ENCODE measurements at regions not wholly inside any gene's neighbourhood (a gene's known extent, or its start where the extent isn't known, plus 50 kb on each side); places are given as distances from the start of the nearest gene placed in this dataset.

DNA sequence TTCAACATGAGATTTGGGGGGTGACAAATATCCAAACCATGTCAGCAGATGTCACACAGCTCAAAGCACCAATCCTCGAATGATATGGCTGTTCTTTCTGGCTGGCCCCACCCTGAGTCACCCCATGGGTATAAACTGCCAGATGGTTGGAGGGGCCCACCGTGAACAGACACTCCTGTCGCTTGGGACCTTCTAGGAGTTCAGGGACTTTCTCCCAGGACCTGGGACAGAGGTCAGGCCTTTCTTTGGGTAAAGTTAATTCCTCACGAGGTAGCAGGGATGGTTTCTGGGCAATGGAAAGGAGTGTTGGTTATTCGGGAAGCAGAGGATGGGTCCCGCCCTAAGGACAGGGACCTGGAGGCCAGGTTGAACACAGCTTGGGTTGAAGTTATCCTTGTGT, 262.0 kb downstream of the ACTR3B start:
- no peak overlapping the region for H3K4me3 ChIP-seq (ENCODE audit: low read depth, low read length)
- no peak for DNase-seq (ENCODE audit: low read depth)
- TF ChIP-seq, protein P1, sequence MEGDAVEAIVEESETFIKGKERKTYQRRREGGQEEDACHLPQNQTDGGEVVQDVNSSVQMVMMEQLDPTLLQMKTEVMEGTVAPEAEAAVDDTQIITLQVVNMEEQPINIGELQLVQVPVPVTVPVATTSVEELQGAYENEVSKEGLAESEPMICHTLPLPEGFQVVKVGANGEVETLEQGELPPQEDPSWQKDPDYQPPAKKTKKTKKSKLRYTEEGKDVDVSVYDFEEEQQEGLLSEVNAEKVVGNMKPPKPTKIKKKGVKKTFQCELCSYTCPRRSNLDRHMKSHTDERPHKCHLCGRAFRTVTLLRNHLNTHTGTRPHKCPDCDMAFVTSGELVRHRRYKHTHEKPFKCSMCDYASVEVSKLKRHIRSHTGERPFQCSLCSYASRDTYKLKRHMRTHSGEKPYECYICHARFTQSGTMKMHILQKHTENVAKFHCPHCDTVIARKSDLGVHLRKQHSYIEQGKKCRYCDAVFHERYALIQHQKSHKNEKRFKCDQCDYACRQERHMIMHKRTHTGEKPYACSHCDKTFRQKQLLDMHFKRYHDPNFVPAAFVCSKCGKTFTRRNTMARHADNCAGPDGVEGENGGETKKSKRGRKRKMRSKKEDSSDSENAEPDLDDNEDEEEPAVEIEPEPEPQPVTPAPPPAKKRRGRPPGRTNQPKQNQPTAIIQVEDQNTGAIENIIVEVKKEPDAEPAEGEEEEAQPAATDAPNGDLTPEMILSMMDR (conservative IDR thresholded peaks at IDR 0.05; ENCODE audit: low read depth, low read length), result no peak

DNA sequence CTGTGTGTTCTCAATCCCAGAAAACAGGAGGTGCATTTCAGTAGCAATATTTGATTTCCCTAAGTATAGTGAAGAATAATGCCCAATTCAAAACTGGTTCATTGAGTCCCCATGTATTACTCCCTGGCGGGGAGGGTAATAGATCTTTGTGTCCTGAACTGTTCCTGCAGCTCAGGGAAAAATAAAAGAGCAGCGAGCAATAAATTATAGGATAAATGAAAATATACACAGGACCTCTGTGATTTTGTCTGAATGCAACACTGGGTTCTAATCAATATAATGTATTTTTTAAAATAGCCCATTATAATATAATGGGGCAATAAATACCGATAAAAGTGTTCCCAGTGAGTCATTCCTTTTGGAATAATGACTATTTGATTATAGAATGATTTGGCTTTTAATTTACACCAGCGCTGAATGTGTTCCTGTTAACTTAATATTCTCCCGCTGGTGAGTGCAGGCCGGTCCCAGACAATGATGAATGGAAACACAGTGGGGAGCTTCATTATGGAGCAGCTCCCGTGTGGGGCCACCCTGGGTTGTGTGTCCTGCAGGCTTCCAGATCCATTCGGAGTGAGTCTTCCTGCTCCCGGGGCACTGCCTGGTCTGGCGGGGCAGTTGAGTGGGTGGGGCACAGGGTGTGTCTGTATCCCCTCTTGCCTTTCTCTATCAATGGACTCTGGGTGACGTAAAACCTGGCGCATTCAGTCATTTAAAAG, 263.1 kb downstream of the ACTR3B start:
- DNase-seq (ENCODE audit: low read depth), result no peak
- TF ChIP-seq, protein P1 (conservative IDR thresholded peaks at IDR 0.05; ENCODE audit: low read depth, low read length), result no peak
- no peak overlapping the region for H3K4me3 ChIP-seq (ENCODE audit: low read depth, low read length)

DNA sequence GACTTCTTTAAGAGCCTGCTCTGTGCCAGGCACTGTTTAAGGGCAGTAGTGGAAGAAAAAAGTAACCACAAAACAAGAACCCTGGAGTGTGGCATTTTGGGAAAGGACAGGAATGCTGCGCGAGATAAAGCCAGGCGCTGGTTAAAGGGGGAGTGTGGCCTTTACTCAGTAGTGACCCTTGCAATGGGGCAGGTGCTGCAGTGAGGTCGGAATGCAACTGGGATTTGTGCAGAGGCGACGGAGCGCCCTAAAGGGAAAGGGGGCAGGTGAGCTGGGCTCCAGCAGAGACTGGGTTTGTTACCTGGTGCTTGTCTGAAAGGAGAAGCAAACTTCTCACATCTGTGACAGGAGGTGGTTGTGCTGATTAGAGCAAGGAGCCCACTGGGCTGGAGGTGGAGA, 263.6 kb downstream of the ACTR3B start:
- no peak for DNase-seq (ENCODE audit: low read depth)
- TF ChIP-seq, protein P1 (conservative IDR thresholded peaks at IDR 0.05; ENCODE audit: low read depth, low read length), result no peak

DNA sequence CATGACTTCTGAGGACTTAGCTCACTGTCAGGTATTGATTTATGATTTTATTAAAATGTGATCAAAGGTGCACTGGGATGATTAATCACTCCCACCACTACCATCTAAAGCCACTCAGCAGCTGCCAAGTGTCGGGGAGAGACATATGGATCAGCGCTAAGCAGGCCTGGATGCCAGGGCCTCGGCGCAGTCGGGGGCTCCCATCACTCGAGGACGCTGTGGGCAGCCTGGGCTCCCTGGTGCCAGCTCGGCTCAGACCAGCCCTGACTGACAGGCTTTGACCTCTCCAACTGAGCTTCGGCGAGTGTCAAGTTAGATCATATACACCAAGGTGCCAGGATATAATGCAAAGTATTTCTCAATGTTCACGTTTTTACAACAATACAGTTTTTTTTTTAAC, 267.7 kb downstream of the ACTR3B start:
- no peak overlapping the region for H3K4me3 ChIP-seq (ENCODE audit: low read depth, low read length)
- TF ChIP-seq, protein P1 (conservative IDR thresholded peaks at IDR 0.05; ENCODE audit: low read depth, low read length), result no peak

More for the DNA sequence above, 263.6 kb downstream of the ACTR3B start:
- no peak overlapping the region for H3K4me3 ChIP-seq (ENCODE audit: low read depth, low read length)

DNA sequence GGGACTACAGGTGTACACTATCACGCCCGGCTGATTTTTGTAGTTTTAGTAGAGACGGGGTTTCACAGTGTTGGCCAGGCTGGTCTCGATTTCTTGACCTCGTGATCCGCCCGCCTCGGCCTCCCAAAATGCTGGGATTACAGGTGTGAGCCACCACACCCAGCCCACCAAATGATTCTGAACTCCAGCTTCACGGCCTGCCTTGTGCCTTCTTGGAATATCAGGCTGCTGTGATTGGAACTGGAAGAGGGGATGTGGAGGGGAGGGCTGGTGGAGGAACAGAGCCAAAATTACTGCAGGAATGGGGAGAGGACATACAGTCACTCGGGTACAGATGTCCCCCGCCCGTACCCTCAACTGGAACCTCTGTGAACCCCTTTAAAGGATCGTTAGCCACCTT, 268.4 kb downstream of the ACTR3B start:
- DNase-seq (ENCODE audit: low read depth), result no peak
- TF ChIP-seq, protein P1 (conservative IDR thresholded peaks at IDR 0.05; ENCODE audit: low read depth, low read length), result no peak
- no peak overlapping the region for H3K4me3 ChIP-seq (ENCODE audit: low read depth, low read length)

More for the DNA sequence above, 267.7 kb downstream of the ACTR3B start:
- DNase-seq (ENCODE audit: low read depth), result no peak

DNA sequence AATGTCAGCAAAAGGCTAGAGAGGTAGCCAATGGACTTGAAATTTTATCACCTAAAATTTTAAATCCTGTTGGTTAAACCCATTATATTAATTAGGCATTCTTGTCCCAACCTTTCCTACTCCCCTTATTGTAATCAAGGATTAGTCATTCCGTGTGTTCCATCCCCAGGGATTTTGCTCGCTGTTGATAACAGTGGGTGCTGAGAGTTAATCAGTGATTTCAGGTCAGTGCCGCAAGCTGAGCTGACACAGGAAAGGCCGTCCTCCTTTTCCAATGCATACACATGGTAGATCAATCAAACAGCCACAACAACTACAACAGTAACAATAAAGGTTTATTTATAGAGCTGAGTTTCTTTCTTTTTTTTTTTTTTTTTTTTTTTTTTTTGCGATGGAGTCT, 271.4 kb downstream of the ACTR3B start:
- no peak overlapping the region for H3K4me3 ChIP-seq (ENCODE audit: low read depth, low read length)
- DNase-seq (ENCODE audit: low read depth), result no peak
- TF ChIP-seq, protein P1 (conservative IDR thresholded peaks at IDR 0.05; ENCODE audit: low read depth, low read length), result no peak

DNA sequence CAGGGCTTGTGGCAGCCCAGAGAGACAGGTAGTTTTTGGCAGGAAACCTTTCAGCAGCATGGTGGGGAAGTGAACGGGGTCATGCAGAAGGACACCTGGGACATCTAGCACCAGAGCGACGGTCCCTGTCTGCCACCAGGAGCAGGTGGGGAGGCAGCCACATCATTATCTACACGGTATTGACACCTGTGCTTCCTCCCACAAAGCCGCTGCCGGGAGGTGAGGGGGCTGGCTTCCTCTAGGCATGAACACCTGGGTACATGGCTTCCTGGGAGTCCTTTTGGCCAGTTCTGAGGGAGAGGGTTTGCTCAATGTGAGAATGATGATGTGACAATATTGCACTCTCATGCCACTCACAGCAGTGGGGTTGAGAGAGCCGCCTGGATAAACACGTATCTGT, 275.2 kb downstream of the ACTR3B start:
- H3K4me3 ChIP-seq (ENCODE audit: low read depth, low read length), result no peak overlapping the region
- TF ChIP-seq, protein P1 (conservative IDR thresholded peaks at IDR 0.05; ENCODE audit: low read depth, low read length), result no peak
- no peak for DNase-seq (ENCODE audit: low read depth)
